ENCODE measurements at regions not wholly inside any gene's neighbourhood (a gene's known extent, or its start where the extent isn't known, plus 50 kb on each side); places are given as distances from the start of the nearest gene placed in this dataset.

DNA sequence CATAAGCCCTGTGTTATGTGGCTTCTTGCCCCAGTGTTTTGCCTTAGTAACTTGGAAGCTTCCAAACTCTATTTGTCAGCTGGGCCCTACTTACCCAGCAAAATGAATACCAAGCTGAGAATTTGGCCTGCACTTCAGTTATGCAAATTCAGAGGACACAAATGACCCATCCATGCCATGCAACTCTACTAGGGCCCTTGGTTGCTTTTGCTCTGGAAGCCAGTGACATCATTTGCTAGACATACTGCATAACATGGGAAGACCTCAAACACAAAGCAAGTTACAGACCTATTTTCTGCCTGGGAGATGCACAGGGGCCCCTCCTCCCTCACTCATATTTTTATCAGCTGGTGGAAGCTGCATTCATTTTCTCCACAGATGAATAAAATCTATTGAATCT is 90.2 kb upstream of the PPM1H start:
- TF ChIP-seq MZF1 (tag by site-specific recombination; IDR thresholded peaks at IDR 0.05; ENCODE audit: borderline replicate concordance) (no peak), ZBTB7A (tag by site-specific recombination; IDR thresholded peaks at IDR 0.05; ENCODE audit: low read depth) (no peak), ZNF670 (tag by site-specific recombination; IDR thresholded peaks at IDR 0.05; ENCODE audit: low read depth) (no peak), GLIS1 (tag by site-specific recombination; IDR thresholded peaks at IDR 0.05) (no peak), SP2 (tag by site-specific recombination; IDR thresholded peaks at IDR 0.05) (no peak), ZBTB17 (tag by site-specific recombination; IDR thresholded peaks at IDR 0.05) (no peak), KLF9 (tag by site-specific recombination; IDR thresholded peaks at IDR 0.05; ENCODE audit: low read depth) (no peak), ZNF146 (tag by site-specific recombination; IDR thresholded peaks at IDR 0.05) (no peak), YY1 (tag by site-specific recombination; IDR thresholded peaks at IDR 0.05) (no peak), TSHZ1 (tag by site-specific recombination; IDR thresholded peaks at IDR 0.05; ENCODE audit: borderline replicate concordance) (no peak)
- TF ChIP-seq, protein P1, sequence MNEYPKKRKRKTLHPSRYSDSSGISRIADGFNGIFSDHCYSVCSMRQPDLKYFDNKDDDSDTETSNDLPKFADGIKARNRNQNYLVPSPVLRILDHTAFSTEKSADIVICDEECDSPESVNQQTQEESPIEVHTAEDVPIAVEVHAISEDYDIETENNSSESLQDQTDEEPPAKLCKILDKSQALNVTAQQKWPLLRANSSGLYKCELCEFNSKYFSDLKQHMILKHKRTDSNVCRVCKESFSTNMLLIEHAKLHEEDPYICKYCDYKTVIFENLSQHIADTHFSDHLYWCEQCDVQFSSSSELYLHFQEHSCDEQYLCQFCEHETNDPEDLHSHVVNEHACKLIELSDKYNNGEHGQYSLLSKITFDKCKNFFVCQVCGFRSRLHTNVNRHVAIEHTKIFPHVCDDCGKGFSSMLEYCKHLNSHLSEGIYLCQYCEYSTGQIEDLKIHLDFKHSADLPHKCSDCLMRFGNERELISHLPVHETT (tag by site-specific recombination; IDR thresholded peaks at IDR 0.05) = no peak
- TF ChIP-seq, protein P2, sequence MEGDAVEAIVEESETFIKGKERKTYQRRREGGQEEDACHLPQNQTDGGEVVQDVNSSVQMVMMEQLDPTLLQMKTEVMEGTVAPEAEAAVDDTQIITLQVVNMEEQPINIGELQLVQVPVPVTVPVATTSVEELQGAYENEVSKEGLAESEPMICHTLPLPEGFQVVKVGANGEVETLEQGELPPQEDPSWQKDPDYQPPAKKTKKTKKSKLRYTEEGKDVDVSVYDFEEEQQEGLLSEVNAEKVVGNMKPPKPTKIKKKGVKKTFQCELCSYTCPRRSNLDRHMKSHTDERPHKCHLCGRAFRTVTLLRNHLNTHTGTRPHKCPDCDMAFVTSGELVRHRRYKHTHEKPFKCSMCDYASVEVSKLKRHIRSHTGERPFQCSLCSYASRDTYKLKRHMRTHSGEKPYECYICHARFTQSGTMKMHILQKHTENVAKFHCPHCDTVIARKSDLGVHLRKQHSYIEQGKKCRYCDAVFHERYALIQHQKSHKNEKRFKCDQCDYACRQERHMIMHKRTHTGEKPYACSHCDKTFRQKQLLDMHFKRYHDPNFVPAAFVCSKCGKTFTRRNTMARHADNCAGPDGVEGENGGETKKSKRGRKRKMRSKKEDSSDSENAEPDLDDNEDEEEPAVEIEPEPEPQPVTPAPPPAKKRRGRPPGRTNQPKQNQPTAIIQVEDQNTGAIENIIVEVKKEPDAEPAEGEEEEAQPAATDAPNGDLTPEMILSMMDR (tag by site-specific recombination; IDR thresholded peaks at IDR 0.05) = no peak
